ENCODE measurements at regions not wholly inside any gene's neighbourhood (a gene's known extent, or its start where the extent isn't known, plus 50 kb on each side); places are given as distances from the start of the nearest gene placed in this dataset.

GRCh38 chr10:20648263-20648874 is 248.7 kb downstream of the NEBL start (continued):
- TF ChIP-seq CHD7 (IDR thresholded peaks at IDR 0.05; ENCODE audit: insufficient replicate concordance, low read length) (no peak), BRCA1 (IDR thresholded peaks at IDR 0.05; ENCODE audit: low read depth, low read length) (no peak), TAF7 (optimal IDR thresholded peaks at IDR 0.05; ENCODE audit: borderline replicate concordance, low read depth, low read length) (no peak)

Data from H1 (cell line).